Cerebellar nuclear complex (tissue), 1 donor: ENCODE measurements at regions not wholly inside any gene's neighbourhood (a gene's known extent, or its start where the extent isn't known, plus 50 kb on each side); places are given as distances from the start of the nearest gene placed in this dataset.

Experiments
- DNase-seq, 2 experiments: peaks; one replicate each; lab custom pipeline; 2025; lab: John Stamatoyannopoulos, UW

DNA sequence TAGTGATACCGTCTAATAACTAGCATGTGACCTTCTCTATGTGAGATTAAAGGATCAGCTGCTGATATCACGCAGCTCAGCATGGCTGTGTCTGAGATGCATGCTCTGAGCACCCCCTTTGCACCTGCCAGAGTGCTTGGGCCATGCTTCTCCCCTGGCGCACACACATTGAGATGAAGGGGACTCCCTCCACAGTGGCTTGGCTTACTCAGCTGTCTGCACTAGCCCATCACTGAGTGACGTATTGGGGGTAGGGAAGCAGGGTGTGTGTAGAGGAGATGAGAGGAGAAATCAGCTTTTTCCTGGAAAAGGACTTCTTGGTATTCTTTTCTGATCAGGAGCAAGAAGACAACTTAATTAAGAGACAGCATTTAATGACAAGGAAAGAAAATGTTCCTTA lies 216.5 kb downstream of the BLID start:
- no peak for DNase-seq

GRCh38 chr11:121898903-121899302 lies 217.1 kb downstream of the BLID start:
- DNase-seq: no peak

DNA sequence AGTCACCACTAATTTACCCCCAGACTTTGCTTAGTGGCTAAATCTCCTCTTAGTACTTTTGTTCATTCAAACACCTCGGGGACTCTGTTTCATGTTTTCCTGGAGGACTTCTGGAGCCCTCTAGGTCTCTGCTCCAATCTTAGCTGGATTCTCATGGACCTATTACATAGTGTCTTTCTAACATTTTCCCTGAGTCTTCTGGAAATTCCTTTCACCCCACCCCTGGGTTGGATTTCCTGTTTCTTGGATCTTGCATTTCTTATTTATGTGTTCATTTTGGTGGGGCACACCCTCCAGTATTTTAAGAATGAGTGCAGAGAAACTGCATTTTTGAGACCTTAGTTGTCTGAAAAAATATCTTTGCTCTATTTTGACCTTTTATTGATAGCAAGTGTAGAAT lies 220.1 kb downstream of the BLID start:
- no peak for DNase-seq

- DNase-seq: no peak
Measured at GRCh38 chr11:121894581-121894980, 221.4 kb downstream of the BLID start.

DNA sequence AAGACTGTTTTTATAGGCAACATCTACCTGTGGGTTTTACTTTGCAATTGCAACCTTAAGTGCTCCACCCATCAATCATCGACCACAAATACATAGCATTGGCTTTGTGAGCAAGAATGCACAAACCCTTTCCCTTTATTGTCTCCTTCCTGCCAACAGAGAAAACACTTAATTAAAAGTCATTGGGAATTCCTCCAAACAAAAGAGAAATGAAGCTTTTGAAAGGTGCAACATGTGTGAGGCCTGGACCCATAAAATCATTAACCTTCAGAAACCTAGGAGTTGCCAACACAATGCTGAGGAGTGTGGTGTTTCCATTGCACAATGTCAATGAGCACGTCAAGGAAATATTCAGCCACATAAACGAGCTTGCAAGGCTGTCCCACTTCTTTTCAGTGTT lies 223.2 kb downstream of the BLID start:
- no peak for DNase-seq

DNA sequence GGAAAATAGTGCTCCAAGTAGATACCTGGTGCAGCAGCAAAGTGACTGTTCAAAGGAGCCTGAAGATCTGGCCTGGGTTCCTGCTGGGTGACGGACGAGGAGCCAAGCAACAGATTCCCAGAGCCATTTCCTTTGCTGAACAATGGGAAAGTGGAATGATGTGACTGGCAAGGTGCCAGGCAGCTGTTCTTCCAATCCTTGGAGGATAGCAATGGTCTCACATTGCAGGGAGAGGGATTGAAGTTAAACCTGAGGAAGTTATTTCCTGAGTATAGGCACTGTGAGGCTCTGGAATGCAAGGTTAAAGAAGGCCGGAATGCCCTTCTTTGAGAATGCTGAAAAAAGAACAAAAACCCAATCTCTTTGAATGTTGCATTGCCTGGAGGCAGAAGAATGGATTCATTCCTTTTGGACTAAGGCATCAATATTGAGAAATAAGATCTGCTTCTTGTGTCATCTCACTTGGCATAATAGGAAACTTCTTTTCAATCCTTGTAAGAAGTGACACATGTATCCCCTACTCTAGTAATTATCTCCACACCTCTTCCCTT lies 223.8 kb downstream of the BLID start:
- no peak for DNase-seq

GRCh38 chr11:121890946-121891515 lies 225.0 kb downstream of the BLID start:
- DNase-seq: no peak

DNA sequence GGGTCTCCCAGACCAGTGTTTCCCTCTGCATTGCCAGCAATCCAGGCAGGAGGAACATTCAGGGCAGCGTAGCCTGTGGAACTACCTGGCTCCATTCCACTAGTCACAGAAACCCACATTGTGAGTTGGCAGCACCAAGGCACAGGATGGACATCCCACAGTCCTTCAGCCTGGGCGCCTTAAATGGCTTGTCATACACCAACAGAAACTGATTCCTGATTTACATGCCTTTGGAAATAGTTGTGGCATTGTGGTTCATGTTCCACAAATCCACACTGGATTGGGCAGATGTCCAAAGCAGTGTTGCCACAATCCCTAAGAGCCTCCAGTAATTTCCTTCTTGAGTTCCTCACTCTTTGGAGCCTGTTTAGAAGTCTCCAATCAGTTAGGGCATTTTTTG lies 225.6 kb downstream of the BLID start:
- peak in 1 of 2 experiments; percentile 67 for DNase-seq

DNA sequence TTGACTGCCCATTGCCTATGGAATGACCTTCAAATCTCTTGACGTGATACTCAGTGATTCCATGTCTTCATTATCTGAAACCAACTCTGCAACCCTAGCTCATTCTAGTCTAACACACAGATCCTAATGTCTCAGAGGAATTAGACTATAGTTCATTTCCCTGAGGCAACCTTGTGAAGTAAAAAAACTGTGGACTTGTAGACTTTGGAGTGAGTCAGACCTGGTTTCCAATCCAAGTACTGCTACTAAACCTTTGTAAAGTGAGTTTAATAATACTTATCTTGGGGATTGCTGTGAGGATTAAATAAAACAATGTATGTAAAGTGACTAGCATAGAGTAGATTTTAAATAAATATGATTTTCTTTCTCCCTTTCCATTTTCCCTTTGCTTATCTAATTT lies 226.1 kb downstream of the BLID start:
- DNase-seq: no peak

GRCh38 chr11:121889186-121889585 lies 226.8 kb downstream of the BLID start:
- DNase-seq: no peak

DNA sequence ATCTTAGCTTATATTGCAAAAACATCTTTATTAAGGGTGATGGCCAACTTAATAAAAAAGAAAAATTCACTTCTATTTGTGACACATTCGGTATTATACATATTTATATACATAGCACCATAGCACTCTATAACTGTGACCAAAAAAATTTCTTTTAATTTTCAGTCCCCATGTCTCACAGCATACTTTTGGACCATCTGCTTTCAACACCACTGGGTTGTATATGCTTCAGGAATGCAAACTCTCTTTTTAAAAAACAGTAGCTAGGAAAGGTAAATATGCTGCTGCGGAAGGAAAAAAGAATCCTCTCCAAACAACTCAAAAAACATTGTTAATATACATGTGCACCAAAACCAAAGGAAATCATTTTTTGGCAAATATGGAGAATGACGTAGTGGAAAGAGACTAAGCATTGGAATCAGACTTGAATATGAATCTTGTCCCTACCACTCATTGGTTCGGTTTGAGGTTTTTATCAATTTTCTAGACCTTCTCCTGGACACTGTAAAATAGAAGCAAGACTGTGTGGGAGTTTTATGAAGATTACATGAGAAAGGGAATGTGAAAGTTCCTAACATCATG lies 227.9 kb downstream of the BLID start:
- DNase-seq: no peak

- DNase-seq: no peak
Measured at GRCh38 chr11:121887569-121887968, 228.4 kb downstream of the BLID start.

- DNase-seq: no peak
Measured at GRCh38 chr11:121886996-121887395, 229.0 kb downstream of the BLID start.

DNA sequence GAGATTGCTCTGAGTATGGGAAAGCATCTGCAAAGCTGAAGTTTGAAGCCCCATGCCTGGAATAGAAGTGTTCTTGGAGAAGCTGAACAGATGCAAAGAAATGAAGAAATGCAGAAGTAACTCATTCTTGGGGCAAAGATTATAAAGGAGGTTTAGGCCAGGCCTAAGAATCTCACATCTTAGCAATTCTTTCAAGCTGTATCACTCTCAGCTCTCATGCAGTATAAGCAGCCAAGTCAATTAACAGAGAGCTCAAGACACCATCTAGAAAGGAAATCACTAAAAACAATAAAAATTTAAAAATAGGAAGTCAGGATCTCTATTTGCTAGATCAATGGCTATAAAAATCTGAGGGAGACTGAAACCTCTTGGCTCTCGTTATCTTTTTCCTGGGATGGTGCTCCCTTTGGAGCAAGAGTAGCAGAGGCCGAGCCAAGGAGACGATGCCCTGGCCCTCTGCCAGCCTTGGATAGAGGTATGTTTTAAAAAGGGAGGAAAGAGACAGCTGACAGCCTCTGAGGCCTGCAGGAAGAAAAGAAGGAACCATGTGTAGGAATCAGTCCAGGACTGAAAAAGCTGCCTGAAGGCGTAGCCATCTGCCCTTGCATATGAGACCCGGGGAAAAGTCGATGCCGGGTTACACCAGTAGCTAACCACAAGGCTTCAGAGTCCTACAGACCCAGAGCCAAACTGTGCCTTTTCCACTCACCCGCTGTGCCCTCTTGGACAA lies 229.8 kb downstream of the BLID start:
- peak; percentile 47 to 61 for DNase-seq

GRCh38 chr11:121884626-121885025 lies 231.4 kb downstream of the BLID start:
- no peak for DNase-seq

- no peak for DNase-seq
Measured at GRCh38 chr11:121881806-121882205, 234.2 kb downstream of the BLID start.

- DNase-seq: no peak
Measured at GRCh38 chr11:121877152-121877551, 238.9 kb downstream of the BLID start.

- DNase-seq: no peak
Measured at GRCh38 chr11:121873766-121874165, 242.2 kb downstream of the BLID start.

- no peak for DNase-seq
Measured at GRCh38 chr11:121872356-121872755, 243.7 kb downstream of the BLID start.

- no peak for DNase-seq
Measured at GRCh38 chr11:121870206-121871045, 245.6 kb downstream of the BLID start.

- no peak for DNase-seq
Measured at GRCh38 chr11:121869478-121869877, 246.5 kb downstream of the BLID start.

DNA sequence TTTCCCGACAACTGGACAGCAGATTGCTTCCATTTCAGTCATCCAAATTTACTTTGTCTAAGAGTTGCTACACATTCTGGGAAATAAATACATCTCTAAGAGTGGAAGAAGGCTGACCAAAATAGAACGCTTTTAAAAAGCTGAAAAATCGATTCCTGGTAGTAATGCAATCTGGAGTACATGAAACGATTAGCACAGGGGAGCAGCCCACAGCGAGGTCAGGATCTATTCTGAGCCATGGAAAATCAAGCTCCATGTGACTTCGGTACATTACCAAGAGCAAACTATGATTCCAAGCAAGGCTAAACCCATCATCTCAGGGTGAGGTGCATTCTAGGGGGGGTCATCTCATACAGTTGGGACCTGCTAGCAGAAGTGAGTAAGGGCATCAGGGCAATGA lies 249.3 kb downstream of the BLID start:
- DNase-seq: no peak
